ENCODE measurements at regions not wholly inside any gene's neighbourhood (a gene's known extent, or its start where the extent isn't known, plus 50 kb on each side); places are given as distances from the start of the nearest gene placed in this dataset.

DNA sequence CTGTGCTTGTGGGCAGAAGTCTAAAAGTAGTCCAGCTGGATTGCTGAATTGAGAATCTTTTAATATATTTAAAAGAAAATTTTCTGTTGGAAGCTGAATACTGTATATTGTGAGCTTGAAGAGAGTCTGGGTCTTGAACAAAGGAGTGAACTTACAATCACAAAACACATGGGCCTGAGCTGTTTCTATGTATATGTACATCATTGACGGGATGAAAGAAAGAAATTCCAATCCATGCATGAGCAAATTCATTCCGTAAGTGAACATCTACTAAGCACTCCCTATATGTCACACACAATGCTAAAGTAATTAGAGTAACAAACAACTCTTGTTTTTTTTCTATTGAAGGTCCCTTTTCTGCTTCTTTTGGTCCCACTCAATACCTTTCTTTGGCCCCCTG, 331.0 kb downstream of the HS3ST1 start:
- Histone ChIP-seq H3K79me2 (ENCODE audit: insufficient read depth, low read length) (no peaks in the 10 kb centered on the region), H3K4me2 (ENCODE audit: low read length) (no peak overlapping the region), H2AFZ (ENCODE audit: low read depth, low read length, poor library complexity, severe bottlenecking) (no peak overlapping the region), H3K9me2 (ENCODE audit: insufficient read depth) (no peaks in the 10 kb centered on the region), H3K36me3 (ENCODE audit: control insufficient read depth in 1 of 2, insufficient read depth in 2 of 2, low read length in 2 of 2) (no peaks in the 10 kb centered on the region), H3K4me1 (ENCODE audit: control insufficient read depth in 1 of 2, insufficient read depth in 2 of 2, low read length in 2 of 2) (no peaks in the 10 kb centered on the region), H3K9ac (ENCODE audit: low read length) (no peak overlapping the region), H3K27ac (ENCODE audit: low read depth, low read length) (no peak overlapping the region), H3K27me3 (ENCODE audit: insufficient read depth, low read length) (no peaks in the 10 kb centered on the region), H3K9me3 (ENCODE audit: control insufficient read depth in 1 of 2, insufficient read depth in 1 of 2, low read depth in 1 of 2, low read length in 2 of 2) (no peaks in the 10 kb centered on the region), H4K20me1 (ENCODE audit: insufficient read depth) (no peaks in the 10 kb centered on the region), H3K4me3 (replicated peaks in 1 of 2; ENCODE audit: low read depth in 1 of 2, low read length in 2 of 2) (no peak overlapping the region)
- BruUV-seq (replicated peaks), result no TSS peak
- RAD21 ChIA-PET (ENCODE audit: low non-redundant PET in 1 of 2, low total read pairs in 2 of 2, uncharacterized antibody in 2 of 2, unreplicated experiment in 2 of 2), result interaction anchor here in 1 of 2 experiments (0.6 kb wide), 1 partner anchor 248 kb away, joined by 5 read pairs; no protein-coding TSS in a partner anchor
- intact Hi-C loops (cut with micrococcal nuclease), result no loop called here
- no peak for DNase-seq (ENCODE audit: low read depth, low spot score)
- TF ChIP-seq ZFX (IDR thresholded peaks at IDR 0.05) (no peak), TCF7L2 (IDR thresholded peaks at IDR 0.05; ENCODE audit: borderline replicate concordance, extremely low read depth, insufficient read depth, insufficient read length) (no peak), POLR2A (IDR thresholded peaks at IDR 0.05; ENCODE audit: borderline replicate concordance, extremely low read depth, insufficient read depth, insufficient read length) (no peak), CEBPB (IDR thresholded peaks at IDR 0.05; ENCODE audit: low read depth) (no peak), YY1 (IDR thresholded peaks at IDR 0.05; ENCODE audit: extremely low read depth, insufficient replicate concordance, low read depth, low read length) (no peak), ATF3 (IDR thresholded peaks at IDR 0.05) (no peak)
- TF ChIP-seq, protein P1, sequence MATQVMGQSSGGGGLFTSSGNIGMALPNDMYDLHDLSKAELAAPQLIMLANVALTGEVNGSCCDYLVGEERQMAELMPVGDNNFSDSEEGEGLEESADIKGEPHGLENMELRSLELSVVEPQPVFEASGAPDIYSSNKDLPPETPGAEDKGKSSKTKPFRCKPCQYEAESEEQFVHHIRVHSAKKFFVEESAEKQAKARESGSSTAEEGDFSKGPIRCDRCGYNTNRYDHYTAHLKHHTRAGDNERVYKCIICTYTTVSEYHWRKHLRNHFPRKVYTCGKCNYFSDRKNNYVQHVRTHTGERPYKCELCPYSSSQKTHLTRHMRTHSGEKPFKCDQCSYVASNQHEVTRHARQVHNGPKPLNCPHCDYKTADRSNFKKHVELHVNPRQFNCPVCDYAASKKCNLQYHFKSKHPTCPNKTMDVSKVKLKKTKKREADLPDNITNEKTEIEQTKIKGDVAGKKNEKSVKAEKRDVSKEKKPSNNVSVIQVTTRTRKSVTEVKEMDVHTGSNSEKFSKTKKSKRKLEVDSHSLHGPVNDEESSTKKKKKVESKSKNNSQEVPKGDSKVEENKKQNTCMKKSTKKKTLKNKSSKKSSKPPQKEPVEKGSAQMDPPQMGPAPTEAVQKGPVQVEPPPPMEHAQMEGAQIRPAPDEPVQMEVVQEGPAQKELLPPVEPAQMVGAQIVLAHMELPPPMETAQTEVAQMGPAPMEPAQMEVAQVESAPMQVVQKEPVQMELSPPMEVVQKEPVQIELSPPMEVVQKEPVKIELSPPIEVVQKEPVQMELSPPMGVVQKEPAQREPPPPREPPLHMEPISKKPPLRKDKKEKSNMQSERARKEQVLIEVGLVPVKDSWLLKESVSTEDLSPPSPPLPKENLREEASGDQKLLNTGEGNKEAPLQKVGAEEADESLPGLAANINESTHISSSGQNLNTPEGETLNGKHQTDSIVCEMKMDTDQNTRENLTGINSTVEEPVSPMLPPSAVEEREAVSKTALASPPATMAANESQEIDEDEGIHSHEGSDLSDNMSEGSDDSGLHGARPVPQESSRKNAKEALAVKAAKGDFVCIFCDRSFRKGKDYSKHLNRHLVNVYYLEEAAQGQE (IDR thresholded peaks at IDR 0.05; ENCODE audit: low read depth), result no peak
- POLR2A ChIA-PET, result no interaction called here
- no peak for ATAC-seq
- CTCF ChIA-PET, result no interaction called here
